Ascending aorta (tissue), 2 donors: ENCODE measurements at regions not wholly inside any gene's neighbourhood (a gene's known extent, or its start where the extent isn't known, plus 50 kb on each side); places are given as distances from the start of the nearest gene placed in this dataset.

Experiments
- DNase-seq, 2 donors: peaks; one replicate each; pipeline ENCODE4 v3.0.0-alpha.2; 2019; ENCODE audit warnings: low spot score in 2 of 2
- H3K27ac ChIP-seq, 2 donors: fragments of 200-600 bp; sonication (generic); one replicate each; pipeline ENCODE4 v1.5.1; 2016 to 2017; ENCODE audit warnings: mild to moderate bottlenecking in 1 of 2
- H3K27me3 ChIP-seq: fragments of 200-600 bp; sonication (generic); one replicate; pipeline ENCODE4 v1.5.1; 2017
- H3K36me3 ChIP-seq, 2 donors: fragments of 200-600 bp; sonication (generic); one replicate each; pipeline ENCODE4 v1.5.1; 2016
- H3K4me1 ChIP-seq, 2 donors: fragments of 200-600 bp; sonication (generic); one replicate each; pipeline ENCODE4 v1.5.1; 2016 to 2017; ENCODE audit warnings: mild to moderate bottlenecking in 1 of 2
- H3K4me3 ChIP-seq, 2 donors: fragments of 200-600 bp; sonication (generic); one replicate each; pipeline ENCODE4 v1.5.1; 2016 to 2017; ENCODE audit warnings: mild to moderate bottlenecking in 1 of 2
- H3K9me3 ChIP-seq, 2 donors: fragments of 200-600 bp; sonication (generic); one replicate each; pipeline ENCODE4 v1.5.1; 2016
- CTCF ChIP-seq, 3 experiments: fragments of 200-600 bp in 2 of 3; fragments of 450-650 bp in 1 of 3; sonication (generic) in 2 of 3; IDR thresholded peaks; one replicate each; pipeline ENCODE4 v1.5.1; 2016 to 2019; ENCODE audit warnings: antibody characterized with exemption in 3 of 3, mild to moderate bottlenecking in 1 of 3, moderate library complexity in 1 of 3
- intact Hi-C: fragments of 100-400 bp; cut with DNase I; formaldehyde crosslinking; loops from one replicate; pipeline ENCODE4 v1.15.1; 2023

GRCh38 chr2:123077101-123077500, 948.0 kb upstream of the CNTNAP5 start:
- Histone ChIP-seq H3K27me3 (no peaks in the 10 kb centered on the region), H3K36me3 (no peaks in the 10 kb centered on the region), H3K4me1 (no peaks in the 10 kb centered on the region), H3K9me3 (no peaks in the 10 kb centered on the region), H3K27ac (no peak overlapping the region), H3K4me3 (no peak overlapping the region)
- intact Hi-C loops: no loop called here
- DNase-seq: no peak
- TF ChIP-seq CTCF (IDR thresholded peaks at IDR 0.05): no peak

GRCh38 chr2:123080331-123080730, 944.8 kb upstream of the CNTNAP5 start:
- no peaks in the 10 kb centered on the region for H3K9me3 ChIP-seq
- no peaks in the 10 kb centered on the region for H3K4me1 ChIP-seq
- H3K27me3 ChIP-seq: no peaks in the 10 kb centered on the region
- H3K36me3 ChIP-seq: no peaks in the 10 kb centered on the region
- no peak for TF ChIP-seq CTCF (IDR thresholded peaks at IDR 0.05)
- intact Hi-C loops: no loop called here
- no peak overlapping the region for H3K4me3 ChIP-seq
- DNase-seq: no peak
- H3K27ac ChIP-seq: no peak overlapping the region

- Histone ChIP-seq H3K4me3 (no peak overlapping the region), H3K4me1 (no peaks in the 10 kb centered on the region), H3K27me3 (no peaks in the 10 kb centered on the region), H3K9me3 (no peaks in the 10 kb centered on the region), H3K27ac (no peak overlapping the region), H3K36me3 (no peaks in the 10 kb centered on the region)
- no peak for TF ChIP-seq CTCF (IDR thresholded peaks at IDR 0.05)
- DNase-seq: no peak
- intact Hi-C loops: no loop called here
Measured at GRCh38 chr2:123085484-123085883, 939.6 kb upstream of the CNTNAP5 start.

- no peaks in the 10 kb centered on the region for H3K27me3 ChIP-seq
- intact Hi-C loops: no loop called here
- H3K4me1 ChIP-seq: no peaks in the 10 kb centered on the region
- DNase-seq: no peak
- no peaks in the 10 kb centered on the region for H3K9me3 ChIP-seq
- H3K36me3 ChIP-seq: no peaks in the 10 kb centered on the region
- TF ChIP-seq CTCF (IDR thresholded peaks at IDR 0.05): no peak
- H3K27ac ChIP-seq: no peak overlapping the region
- no peak overlapping the region for H3K4me3 ChIP-seq
Measured at GRCh38 chr2:123086613-123087385, 938.3 kb upstream of the CNTNAP5 start.

- no peaks in the 10 kb centered on the region for H3K27me3 ChIP-seq
- no peak overlapping the region for H3K27ac ChIP-seq
- TF ChIP-seq CTCF (IDR thresholded peaks at IDR 0.05): no peak
- H3K4me3 ChIP-seq: no peak overlapping the region
- H3K9me3 ChIP-seq: no peaks in the 10 kb centered on the region
- intact Hi-C loops: no loop called here
- H3K4me1 ChIP-seq: no peaks in the 10 kb centered on the region
- no peaks in the 10 kb centered on the region for H3K36me3 ChIP-seq
- DNase-seq: no peak
Measured at GRCh38 chr2:123091471-123091870, 933.6 kb upstream of the CNTNAP5 start.

- Histone ChIP-seq H3K36me3 (no peaks in the 10 kb centered on the region), H3K27me3 (no peaks in the 10 kb centered on the region), H3K27ac (no peak overlapping the region), H3K9me3 (no peaks in the 10 kb centered on the region), H3K4me3 (no peak overlapping the region), H3K4me1 (no peaks in the 10 kb centered on the region)
- intact Hi-C loops: no loop called here
- no peak for TF ChIP-seq CTCF (IDR thresholded peaks at IDR 0.05)
- no peak for DNase-seq
Measured at GRCh38 chr2:123093199-123093598, 931.9 kb upstream of the CNTNAP5 start.
